ENCODE measurements at regions not wholly inside any gene's neighbourhood (a gene's known extent, or its start where the extent isn't known, plus 50 kb on each side); places are given as distances from the start of the nearest gene placed in this dataset.

DNA sequence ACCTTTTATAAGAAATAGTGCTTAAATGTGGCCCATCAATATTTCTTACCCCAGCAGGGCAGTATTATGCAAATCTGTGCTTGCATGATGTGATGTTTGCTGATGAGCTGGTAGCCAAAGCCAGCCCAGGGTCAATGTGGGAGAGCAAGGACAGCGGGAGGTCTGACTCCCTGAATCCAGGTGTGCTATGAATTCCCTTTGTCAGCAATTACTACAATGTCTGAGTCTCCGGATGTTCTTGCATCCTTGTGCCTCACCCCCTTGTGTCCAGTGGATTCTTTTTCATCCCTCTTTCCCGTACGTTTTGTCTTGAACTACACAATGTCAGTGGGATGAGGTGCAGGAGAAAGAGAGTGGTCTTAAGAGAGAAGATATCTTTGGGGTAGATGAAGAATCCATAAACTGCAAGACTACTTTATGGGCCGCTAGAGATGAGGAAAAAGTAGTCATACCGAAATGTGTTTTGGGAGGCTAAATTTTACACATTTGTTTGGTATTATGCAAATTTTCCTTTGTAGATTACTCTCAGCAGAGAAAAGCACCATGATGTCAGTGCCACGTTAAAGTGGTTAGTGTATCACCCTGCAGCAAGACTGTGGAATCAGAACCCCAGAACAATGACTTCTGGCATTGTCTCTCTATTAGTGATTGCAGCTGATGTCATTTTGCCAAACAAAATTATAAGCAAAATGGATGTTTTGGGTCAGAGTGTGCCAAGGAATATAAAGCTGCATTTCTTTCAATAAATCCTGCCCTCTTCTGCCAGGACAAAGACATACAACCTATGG, 53.5 kb upstream of the TSHZ3 start:
- no peak for DNase-seq

DNA sequence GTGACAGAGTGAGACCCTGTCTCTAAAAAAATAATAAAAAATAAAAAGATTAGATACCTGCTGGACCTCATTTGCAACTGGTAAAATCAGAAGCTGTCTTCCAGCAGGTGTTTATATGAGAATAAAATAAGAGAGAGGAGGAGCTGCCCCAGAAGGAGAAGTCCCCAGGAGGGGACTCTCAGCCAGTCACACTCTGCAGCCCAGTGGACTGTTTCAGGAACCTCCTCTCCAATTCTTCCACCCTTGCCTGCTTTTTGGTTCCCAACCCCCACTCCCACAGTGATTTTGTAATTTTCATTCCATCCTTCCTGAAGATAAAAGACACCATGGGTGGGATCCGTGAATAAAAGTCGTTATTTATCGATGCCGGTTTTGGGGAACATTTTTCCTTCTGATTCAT, 56.9 kb upstream of the TSHZ3 start:
- no peak for DNase-seq

DNA sequence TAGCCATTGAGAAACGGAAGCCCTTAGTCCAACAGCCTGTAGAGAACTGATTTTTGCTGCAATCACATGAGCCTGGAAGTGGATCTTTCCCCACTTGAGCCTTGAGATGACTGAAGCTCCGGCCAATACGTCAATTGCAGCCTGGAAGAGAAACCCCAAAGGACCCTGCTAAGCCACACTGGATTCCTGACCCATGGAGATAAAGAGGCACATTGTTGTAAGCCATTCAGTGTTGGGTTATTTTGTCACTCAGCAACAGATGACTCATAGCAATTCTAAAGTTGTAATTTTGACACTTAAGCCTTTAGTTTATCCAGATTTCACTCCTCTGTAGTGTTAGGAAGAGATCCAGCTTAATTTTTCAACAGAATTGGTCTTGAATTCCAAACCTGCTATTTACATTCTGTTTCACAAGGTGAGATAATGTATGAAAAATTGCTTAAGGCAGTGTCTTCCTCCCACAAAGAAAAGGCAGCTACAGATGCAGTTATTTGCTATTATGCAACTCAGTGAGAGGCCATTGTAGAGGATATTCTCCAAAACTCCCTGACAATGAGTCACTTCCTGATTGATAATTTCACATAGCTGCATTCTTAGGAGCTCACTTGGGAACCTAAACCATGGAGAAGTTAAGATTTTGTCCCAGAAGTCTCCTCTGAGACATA, 59.4 kb upstream of the TSHZ3 start:
- DNase-seq, result no peak

DNA sequence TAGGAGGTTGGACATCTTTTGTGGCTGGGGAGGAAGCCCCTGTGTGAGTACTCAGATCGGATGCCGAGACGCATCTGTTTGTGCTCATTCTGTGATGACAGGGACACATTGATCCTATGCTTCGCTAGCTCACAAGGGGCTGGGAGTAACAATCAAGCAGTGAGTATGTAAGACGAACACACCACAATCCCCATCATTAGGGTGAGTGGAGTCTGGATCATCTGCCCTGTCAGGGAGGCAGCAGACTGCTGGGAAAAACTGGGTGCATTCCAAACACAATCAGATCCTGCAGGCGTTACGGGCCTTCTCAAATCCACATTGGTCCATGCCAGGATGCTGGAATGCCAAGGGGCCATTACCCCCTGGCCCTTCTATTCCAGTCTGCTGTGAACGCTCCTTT, 64.1 kb upstream of the TSHZ3 start:
- DNase-seq, result no peak

DNA sequence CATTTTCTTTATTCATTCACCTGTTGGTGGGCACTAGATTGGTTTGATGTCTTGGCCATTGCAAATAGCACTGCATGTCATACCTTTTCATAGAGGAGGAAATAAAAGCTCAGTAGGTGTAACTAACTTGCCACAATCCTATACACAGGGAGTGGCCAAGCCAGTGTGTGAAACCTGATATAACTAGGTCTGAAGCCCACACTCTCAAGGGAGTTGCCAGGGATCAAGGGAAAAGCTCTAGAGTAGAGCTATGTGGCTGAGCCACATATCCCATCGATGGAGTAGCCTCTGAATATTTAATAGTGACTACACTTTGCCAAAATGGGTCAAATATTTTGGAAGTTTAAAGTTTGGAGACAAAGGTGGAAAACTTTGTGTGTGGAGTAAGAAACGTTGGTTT, 66.1 kb upstream of the TSHZ3 start:
- DNase-seq, result no peak

DNA sequence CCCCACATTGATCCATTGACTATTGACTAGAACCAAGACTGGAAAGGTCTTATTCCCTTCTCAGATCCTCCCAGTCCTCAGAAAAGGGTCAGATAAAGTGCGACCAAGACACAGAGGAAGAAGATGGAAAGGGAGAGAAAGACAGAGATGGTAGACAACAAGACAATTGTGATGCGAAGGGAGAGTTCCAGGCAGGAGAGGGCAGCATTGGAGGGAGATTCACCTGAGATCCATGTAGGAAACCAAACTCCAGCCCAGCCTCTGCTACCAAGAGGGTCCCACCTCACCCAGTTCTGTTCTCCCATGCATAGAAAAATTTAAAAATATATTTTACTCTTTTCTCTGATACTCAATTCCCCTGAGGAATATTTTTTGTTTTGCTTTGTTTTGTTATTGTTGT, 67.3 kb upstream of the TSHZ3 start:
- DNase-seq, result no peak

DNA sequence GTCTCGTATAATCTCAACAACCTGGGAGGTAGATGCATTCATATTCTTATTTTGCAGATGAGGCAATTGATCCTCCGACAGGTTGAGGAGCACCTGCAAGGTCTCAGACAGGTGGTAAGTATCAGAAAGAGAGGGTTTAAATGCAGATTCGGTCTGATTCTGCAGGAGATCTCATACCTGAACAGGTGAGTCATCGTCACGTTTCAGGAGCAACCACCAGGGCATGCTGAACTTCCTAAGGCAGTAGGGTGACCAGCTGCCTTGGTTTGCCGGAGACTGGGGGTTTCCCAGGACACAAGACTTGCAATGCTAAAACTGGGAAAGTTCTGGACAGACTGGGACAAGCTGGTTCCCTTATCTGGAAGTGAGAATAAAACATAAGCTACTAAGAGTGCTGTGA, 68.8 kb upstream of the TSHZ3 start:
- no peak for DNase-seq

DNA sequence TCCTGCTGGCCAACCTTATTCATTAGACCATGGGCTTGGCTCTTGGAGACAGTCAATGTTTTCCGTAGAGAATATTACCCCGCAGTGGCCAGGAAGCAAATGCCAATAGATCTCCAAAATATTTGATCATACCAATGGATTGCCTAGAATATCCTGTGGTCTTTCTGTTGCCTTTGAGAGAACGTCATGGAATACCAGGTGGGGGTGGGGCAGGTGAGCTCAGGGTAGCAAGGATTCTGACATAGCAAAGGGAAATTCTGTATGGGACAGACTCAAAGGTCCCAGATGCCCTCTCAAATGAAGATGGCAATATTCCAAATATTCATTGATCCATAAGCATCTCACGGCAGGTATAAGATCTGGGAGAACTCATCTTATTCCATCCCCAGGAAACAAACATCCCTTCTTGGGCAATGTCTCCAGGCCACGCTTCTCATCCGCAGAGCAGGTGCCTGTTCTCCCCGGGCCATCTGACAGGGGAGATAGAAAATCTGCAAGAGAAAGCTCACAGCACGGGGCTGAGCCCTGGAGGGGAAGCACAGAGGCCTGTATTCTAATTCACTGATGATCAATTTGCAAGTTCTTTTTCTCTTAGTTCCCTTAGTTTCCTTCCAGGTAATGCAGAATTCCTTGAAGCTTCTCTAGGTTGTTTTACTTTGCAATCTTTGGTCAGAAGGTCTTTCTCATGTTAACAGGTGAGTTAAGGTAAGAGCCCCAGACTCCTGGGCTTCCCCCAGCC, 69.6 kb upstream of the TSHZ3 start:
- DNase-seq, result no peak

DNA sequence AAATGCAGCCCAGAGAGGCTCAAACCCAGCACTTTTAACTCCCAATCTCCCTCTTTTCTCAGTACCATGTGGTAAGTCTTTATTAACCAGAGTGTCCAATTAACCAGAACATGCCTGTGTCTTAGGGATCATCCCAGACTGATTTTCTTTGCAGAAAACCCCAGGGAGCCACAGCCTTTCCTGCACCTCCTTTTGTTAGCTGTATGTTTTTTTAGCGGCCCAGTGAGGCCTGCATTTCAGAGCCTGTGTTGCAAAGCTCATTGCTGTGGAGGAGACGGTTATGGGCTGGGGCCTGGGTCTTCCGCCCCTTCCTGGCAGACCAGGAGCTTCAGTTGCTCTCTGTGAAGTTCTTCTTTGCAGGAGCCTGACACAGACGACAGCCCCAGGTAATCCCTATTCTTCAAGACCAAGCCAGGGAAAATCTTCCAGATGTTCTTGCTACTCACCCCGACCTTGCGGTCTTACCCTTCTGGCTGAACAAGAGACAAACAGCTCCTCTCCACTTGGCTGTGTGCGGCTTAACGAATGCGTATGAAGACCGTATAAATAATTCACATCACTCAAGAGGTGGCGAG, 70.7 kb upstream of the TSHZ3 start:
- DNase-seq, result no peak

DNA sequence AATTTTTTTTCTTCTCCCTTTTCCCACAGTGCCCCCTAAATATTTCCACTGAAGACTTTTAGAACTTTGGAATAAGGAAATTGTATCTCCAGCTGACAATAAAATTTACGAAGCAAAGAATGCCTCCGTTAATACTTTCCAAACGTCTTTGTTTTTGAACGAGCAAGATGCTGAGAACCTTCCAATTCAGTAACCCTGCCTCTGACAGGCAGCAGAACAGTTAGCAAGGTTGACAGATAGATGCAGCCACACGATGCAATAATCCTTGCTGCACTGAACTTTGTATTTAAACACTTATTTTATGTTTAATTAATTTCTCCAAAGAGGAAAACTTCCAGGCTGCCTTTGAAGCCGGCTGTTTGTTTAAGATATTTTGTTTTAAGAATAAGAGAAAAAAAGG, 71.8 kb upstream of the TSHZ3 start:
- no peak for DNase-seq

DNA sequence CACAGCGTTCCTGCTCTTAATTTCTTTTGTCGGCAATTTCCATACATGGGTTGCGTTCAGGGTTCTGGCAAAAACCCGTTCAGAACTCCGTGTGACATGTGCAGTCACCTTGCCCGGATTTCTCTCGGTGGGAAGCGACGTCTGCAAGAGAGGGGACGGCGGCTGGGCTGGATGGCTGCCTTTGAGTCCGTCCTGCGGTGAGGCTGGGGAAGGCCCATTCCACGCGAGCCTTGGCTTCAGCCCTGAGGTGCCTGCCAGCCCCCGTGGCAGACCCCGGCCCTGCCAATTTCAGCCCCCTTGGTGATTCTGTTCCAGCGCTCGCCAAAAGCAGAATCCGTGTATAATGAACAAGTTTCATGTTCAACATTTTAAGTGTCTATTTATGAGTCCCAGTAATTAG, 72.6 kb upstream of the TSHZ3 start:
- no peak for DNase-seq

DNA sequence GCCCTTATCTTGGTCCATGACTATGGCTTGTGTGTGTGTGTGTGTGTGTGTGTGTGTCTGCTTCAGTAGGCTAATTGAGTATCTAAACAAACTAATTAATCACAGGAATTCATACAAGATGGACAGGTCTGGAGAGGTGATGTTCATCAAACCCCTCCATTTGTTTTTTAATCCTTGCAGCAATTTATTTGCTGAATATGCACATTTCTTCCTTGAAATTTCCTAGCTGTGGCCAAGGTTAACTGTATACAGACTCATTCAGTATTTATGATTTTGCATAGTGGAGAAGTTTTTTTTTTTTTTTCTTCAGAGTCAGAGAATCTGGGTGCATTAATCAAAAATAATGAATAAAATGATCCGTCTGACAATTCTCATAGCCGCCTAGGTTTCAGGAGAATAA, 74.7 kb upstream of the TSHZ3 start:
- DNase-seq, result no peak

DNA sequence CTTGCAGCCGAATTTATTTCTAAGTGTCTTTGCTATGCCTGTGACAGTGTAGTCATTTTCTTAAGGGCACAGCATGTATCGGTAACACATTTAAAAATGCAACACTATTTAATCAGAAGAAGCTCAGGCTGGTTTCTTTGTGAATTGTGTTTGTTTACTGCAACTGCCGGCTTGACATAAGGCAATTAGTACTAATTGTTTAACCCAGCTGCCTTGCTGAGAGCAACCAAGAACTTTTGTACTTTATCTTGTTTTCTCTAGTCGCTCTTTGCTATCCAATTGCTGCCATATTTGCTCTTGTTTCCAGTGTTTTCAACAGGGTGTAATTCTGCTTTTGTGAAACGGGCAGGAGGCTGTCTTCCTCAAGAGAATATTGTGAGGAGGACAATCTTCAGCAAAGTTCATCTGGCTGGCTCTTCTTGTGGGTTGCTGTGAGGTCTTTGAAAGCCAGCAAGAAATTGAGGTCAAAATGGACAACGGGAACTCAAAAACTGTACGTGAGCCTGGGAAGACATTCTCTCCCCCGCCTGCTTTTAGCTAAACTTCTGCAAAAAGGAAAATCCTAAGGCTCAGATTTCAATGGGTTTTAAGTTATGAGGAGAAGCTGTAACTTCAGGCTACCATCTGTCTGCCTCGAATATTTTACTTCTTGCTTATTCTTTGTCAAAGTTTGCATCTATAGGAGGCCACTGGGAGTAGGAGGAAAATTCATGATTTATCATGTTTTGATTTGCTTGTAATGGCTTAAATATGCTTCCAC, 75.8 kb upstream of the TSHZ3 start:
- no peak for DNase-seq

DNA sequence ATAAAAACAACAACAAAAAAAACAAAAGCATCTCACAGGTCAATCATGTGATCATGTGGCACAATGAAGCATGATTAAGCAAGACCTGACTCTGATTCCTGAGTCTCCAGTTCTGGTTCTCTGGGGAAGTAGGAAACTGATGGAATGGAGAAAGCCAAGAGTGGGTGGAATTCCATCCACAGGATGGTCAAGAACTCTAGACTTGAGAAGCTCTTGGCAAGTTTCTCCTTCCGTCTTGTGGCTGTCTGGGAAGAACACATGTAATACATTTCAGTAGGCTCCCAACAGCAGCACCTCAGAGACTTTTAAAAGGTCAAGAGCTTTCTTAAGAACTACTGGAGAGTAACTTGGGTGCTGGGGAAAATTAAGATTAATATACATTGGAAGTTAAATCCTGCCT, 78.6 kb upstream of the TSHZ3 start:
- no peak for DNase-seq

DNA sequence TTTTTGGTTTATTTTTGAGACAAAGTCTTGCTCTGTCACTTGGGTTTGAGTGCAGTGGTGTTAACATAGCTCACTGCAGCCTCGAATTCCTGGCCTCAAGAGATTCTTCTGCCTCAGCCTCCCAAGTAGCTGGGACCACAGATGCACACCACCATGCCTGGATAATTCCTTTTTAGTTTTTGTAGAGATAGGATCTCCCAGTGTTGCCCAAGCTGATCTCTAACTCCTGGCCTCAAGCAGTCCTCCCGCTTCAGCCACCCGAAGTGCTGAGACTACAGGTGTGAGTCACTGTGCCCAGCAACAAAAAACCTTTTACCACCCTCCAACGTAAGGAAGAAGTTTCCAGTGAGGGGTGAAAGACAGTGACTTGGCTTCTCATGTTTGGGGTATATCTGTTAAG, 81.1 kb upstream of the TSHZ3 start:
- DNase-seq, result no peak

DNA sequence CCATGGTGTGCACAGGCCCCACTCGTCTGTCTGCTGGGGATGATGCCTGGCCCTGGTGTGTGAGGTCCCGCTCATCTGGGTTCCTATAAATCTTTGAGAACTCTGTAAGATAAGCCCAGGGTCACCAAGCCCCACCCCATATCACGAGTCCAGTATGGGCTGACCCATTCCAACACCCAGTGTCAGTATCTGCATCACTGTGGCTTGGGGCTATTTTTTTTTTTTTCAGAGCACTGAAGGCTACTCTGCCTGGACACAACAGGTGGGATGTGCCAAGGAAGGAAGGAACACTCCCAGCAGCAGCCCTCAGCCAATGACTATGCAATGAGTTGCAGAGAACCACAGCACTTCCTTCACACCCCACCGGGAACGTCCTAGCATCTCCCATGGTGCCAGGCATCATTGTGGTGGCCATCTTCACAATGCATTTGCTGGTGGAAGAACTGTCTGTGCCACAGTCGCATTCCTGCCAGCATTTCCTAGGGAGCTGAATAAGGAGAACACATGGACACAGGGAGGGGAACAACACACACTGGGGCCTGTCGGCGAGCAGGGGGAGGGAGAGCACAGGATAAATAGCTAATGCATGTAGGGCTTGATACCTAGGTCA, 83.1 kb upstream of the TSHZ3 start:
- DNase-seq, result no peak

DNA sequence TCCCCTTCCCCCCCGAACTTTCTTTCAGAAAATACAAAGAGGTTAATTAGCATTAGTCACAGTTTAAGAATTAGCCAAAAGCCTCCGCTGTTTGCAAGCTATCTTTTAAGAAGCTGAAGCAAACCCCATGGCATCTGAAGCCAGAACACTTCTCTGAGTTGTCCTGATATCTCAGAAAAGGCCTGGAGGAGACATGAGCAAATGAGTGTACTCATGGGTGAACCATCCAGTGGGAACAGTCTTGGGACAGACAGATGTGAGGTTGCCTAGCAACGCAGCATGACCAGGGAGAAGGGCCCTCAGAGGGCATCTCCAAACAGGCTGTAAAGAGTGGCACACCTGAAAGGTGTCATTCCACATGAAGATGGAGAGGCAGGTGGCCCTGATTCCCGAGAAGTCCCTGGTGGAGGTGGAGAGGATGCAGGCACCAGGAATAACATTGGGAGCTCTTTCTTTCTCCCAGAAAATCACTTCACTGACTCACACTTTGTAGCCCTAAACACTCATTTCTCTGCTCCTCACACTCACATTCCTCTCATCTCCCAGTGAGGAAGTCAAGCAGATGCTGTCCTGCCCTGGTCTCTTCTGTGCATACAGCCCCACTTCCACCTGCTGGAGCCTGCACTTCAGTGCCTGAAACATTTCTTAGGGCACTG, 87.0 kb upstream of the TSHZ3 start:
- DNase-seq, result no peak

DNA sequence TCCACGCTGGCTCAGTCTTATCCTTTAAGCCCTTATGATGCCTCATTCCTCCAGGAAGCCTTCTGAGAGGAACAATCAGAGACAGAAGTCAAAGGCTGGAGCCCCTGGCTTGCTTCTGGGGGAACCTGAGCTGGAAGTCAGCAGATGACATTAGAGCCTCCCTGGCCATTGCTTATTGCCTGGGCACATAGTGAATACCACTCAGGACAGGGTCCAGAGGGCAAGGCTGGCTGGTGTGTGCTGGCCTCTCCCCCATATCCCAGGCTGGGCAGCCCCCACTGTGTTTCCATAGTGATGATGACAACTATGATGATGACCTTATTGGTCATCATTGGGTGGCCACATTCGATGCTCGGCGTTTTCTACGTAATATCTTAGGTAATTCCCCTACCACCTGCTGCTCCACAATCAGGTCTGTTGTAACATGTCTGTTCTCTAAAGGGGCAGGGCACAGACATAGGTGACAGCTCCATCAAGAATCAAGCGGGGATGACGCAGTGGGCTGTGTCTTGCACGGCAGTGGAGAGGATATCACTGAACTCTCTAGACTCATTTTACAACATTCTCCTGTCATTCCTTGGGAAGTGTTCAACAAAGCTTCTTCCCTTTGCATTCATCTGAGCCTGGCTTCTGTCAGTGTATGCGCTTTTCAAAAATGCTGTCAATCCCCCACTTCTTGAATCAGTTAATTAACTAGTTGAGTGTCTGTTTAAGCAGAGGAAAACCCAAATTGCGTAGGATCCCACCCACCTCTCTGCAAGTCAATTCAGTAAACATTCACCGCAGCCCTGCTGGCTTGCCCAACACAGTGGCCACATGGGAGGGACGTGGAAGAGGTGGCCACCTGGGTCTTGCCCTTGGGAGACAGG, 89.4 kb upstream of the TSHZ3 start:
- no peak for DNase-seq

DNA sequence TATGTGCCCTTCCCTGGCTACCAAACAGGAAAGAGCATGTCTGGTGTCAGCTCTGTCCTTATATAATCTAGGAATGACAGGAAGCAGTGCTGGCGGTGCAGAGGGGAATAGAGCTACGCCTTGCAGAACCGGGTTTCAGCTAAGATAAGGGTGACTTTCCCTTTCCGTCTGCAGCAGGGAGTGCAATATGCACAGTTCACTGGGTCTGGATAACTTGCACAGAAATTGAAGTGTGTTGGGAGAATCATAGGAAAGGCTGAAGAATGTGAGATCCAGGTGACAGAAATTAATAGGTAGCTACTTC, 90.0 kb upstream of the TSHZ3 start:
- no peak for DNase-seq

DNA sequence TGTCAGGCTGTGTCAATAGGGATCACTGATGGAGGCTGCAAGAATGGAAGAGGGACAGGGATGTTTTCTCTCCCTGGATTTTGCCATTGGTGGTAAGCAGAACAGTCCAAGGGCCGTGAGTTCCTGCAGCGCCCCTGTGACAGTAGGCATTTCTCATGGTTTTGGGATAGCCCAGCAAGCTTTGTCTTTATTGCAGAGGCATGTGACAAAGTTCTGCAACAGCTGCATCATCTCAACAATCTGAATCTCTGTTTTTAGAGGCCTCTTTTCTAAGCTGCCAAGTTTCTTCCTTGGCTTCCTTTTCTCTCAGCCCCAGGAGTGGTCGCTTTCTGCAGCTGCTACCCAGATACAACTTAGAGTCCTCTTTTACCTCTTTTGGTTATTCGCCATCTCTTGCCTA, 95.7 kb upstream of the TSHZ3 start:
- no peak for DNase-seq

DNA sequence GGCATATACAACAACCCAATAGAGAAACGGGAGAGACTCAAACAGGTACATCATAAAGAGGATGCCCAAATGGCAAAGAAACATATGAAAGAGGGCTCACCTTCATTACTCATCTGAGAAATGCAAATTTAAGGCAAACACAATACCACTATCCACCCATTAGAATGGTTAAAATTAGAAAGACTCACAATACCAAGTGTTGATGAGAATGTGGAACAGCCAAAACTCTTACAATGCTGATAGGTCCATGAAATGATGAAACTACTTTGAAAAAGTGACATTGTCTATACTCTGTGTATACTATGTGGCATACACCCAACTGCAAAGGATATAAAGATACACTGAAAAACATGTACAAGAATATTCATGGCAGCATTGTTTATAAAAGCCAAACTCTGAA, 96.2 kb upstream of the TSHZ3 start:
- no peak for DNase-seq

Data from NCI-H2107 (cell line).